Iris pigment epithelial cell (primary cell): ENCODE measurements at regions not wholly inside any gene's neighbourhood (a gene's known extent, or its start where the extent isn't known, plus 50 kb on each side); places are given as distances from the start of the nearest gene placed in this dataset.

Experiments
- DNase-seq: peaks from one replicate; pipeline ENCODE4 v3.0.0-alpha.2; 2011; ENCODE audit warnings: low read depth

DNA sequence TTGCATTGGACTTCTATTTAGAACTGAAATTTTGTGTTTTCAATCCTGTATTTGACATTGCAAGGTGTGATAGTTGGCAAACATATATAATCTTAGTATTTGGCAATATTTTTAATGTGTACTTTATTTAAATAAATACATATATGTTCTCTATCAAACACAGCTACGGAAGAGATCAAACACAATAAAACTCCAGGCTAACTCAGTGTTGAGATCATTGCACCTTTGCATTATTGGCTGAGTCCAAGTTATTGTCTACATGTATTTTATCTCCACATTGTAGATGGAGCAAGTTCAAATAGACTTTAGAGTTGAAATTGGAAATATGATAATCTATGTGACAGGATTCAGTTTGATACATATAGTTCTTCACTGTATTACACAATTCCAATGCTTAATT lies 176.7 kb downstream of the ST6GAL2 start:
- no peak for DNase-seq

DNA sequence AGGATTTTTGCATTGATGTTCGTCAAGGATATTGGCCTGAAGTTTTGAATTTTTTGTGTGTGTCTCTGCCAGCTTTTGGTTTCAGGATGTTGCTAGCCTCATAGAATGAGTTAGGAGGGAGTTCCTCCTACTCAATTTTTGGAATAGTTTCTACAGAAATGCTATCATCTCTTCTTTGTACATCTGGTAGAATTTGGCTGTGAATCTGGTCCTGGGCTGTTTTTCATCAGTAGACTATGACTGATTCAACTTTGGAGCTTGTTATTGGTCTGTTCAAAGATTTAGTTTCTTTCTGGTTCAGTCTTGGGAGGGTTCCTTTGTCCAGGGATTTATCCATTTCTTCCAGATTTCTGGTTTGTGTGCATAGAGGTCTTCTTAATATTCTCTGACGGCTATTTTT lies 166.7 kb downstream of the ST6GAL2 start:
- DNase-seq, result no peak

- no peak for DNase-seq
These were observed 165.9 kb downstream of the ST6GAL2 start for GRCh38 chr2:106720026-106720425.

DNA sequence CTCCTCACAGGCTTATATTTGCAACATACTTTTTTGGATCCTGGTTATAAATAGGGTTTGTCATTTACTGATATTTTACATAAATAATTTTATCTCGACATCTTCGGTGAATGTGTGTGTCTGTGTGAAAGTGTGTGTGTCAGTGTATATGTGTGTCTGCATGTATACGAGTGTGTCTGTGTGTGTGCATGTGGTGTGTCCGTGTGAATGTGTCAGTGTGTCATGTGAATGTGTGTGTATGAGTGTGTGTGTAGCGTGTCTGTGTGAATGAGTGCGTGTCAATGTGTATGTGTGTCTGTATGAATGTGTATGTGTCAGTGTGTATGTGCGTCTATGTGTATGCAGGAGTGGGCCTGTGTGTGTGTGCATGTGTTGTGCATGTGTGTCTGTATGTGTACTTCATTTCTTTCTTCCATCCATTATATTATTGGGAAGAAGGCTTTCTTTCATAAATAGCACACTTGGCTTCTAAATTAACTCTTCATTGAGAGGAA lies 161.6 kb downstream of the ST6GAL2 start:
- DNase-seq, result no peak

GRCh38 chr2:106734165-106734564 lies 151.8 kb downstream of the ST6GAL2 start:
- no peak for DNase-seq

DNA sequence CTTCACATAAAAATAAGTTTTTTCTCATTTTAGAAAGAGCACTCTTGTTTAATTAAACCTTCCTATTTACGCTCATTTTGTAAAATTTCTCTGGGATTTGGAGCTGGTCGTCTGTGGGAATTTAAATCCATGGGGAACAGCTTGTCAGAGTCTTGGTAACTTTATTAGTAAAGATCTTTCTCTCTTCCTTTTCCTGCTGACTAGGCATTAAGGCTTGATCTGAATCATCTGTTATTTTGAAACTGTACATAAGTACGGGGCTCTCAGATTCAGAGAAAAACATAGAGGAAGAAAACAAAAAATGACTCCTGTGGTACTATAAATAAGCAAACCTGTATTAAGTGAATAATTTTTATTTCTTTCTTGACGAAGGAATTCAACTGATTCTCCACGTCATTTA lies 150.2 kb downstream of the ST6GAL2 start:
- DNase-seq, result no peak

DNA sequence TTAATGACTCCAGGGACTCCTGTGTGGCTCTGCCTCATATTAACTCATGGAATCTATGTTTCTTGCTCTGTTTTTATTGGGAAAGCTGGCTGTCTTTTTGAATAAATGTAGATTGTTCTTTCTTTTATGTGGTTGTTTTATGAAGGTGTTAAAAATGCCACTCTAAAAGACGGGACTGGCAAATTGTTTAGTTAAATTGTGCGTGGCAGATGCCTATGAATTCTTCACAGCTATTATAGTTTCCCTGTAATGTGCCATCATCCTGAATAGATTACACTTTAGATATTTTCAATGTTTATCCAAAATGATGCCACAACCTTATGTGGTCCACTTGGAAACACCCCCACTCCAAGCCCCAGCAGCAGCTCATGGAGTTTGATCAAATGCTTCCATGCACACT lies 149.7 kb downstream of the ST6GAL2 start:
- DNase-seq, result no peak

GRCh38 chr2:106745468-106745867 lies 140.5 kb downstream of the ST6GAL2 start:
- DNase-seq, result no peak

DNA sequence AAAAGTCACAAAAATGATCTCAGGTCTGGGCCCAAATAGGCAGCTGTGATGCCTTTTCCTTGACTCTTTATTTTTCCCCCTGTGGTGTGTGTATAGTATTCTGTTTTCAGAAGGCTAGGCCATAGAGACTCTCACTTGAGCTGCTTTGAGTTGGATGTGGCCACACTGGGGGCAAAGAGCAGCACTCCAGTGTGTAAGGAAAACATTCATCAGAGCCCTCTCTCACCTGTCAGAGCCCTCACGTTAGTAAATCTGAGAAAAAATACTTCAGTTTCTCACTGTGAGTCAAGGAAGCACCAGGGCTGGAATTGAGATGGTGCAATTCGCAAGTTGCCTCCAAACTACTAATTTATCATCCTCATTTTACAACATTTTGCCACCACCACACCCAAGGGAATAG lies 136.1 kb downstream of the ST6GAL2 start:
- no peak for DNase-seq
